ENCODE measurements at regions not wholly inside any gene's neighbourhood (a gene's known extent, or its start where the extent isn't known, plus 50 kb on each side); places are given as distances from the start of the nearest gene placed in this dataset.

DNA sequence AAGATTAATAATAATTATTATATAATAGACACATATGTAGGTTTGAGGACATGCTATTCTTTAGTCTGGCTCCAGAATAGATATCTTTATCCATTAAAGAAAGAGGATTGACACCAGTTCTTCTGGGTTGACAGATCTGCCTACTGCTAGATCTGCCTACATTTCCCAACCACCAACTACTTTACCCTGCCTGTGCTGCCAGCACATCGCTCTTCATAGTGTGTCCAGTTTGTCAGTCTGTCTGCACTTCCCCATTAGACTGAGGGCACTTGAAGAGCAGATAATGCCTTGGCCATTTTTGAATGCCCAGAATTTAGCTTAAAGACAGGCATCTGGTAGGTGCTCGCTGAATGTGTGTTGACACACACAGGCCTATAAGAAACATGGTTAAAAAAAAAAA lies 910.1 kb upstream of the FAT3 start:
- H3K27me3 ChIP-seq: no peaks in the 10 kb centered on the region
- DNase-seq (no peak), ATAC-seq (ENCODE audit: low FRiP score in 2 of 2) (no peak)
- H3K9me3 ChIP-seq: no peaks in the 10 kb centered on the region
- no peak overlapping the region for H3K27ac ChIP-seq
- WGBS, 2 donors: 82 to 88% methylated on average over 2 of the region's 2 CpGs
- TF ChIP-seq POLR2AphosphoS5 (IDR thresholded peaks at IDR 0.05): no peak
- TF ChIP-seq, protein P1, sequence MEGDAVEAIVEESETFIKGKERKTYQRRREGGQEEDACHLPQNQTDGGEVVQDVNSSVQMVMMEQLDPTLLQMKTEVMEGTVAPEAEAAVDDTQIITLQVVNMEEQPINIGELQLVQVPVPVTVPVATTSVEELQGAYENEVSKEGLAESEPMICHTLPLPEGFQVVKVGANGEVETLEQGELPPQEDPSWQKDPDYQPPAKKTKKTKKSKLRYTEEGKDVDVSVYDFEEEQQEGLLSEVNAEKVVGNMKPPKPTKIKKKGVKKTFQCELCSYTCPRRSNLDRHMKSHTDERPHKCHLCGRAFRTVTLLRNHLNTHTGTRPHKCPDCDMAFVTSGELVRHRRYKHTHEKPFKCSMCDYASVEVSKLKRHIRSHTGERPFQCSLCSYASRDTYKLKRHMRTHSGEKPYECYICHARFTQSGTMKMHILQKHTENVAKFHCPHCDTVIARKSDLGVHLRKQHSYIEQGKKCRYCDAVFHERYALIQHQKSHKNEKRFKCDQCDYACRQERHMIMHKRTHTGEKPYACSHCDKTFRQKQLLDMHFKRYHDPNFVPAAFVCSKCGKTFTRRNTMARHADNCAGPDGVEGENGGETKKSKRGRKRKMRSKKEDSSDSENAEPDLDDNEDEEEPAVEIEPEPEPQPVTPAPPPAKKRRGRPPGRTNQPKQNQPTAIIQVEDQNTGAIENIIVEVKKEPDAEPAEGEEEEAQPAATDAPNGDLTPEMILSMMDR (IDR thresholded peaks at IDR 0.05): no peak
- no peak for TF ChIP-seq POLR2A (IDR thresholded peaks at IDR 0.05)
- TF ChIP-seq EP300 (IDR thresholded peaks at IDR 0.05): no peak
- H3K36me3 ChIP-seq: no peaks in the 10 kb centered on the region
- no peaks in the 10 kb centered on the region for H3K4me1 ChIP-seq
- H3K4me3 ChIP-seq: no peak overlapping the region

DNA sequence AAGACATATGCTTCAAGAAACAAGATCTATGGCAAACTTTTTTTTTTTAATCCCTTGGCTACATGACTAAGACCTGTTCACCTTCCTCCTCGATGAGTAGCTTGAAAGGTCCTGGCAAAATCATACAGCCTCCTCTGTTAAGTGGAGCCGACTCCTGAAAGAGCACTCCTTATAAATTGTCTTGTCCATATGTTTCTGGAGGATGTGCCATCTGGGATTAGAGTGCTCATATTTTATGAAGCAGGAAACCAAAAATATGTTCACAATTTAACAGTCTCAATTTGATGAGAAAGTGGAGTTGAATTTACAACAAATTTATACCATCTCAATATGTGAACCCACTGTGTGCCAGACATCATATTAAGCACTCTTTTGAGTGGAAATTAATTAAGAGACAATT lies 912.1 kb upstream of the FAT3 start:
- 86 to 87% methylated on average over 2 of the region's 2 CpGs for WGBS, 2 donors
- Histone ChIP-seq H3K4me3 (no peak overlapping the region), H3K4me1 (no peaks in the 10 kb centered on the region), H3K27ac (no peak overlapping the region), H3K36me3 (no peaks in the 10 kb centered on the region), H3K27me3 (no peaks in the 10 kb centered on the region), H3K9me3 (no peaks in the 10 kb centered on the region)
- TF ChIP-seq, protein P1 (IDR thresholded peaks at IDR 0.05): no peak
- TF ChIP-seq POLR2A (IDR thresholded peaks at IDR 0.05) (no peak), POLR2AphosphoS5 (IDR thresholded peaks at IDR 0.05) (no peak), EP300 (IDR thresholded peaks at IDR 0.05) (no peak)
- DNase-seq (no peak), ATAC-seq (ENCODE audit: low FRiP score in 2 of 2) (no peak)

DNA sequence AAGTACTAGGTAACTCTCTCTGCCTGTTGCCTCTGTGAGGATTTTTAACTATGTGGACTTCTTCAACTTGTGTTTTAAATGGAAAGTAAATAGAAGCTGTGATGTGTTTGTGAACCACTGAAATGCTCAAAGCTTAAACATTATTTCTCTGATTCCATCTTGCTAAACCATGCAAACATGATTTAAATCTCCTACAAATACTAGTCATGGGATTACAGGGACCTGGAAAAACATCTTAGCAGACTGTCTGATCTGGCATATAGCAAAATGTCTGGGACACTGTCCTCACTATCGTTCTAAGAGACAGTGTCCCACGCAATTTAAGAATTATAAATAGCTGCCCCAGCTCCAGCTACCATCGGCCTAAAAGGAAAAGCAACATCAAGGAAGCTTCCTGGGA lies 914.5 kb upstream of the FAT3 start:
- Histone ChIP-seq H3K36me3 (no peaks in the 10 kb centered on the region), H3K4me3 (no peak overlapping the region), H3K9me3 (no peaks in the 10 kb centered on the region), H3K4me1 (no peaks in the 10 kb centered on the region), H3K27ac (no peak overlapping the region), H3K27me3 (no peaks in the 10 kb centered on the region)
- ATAC-seq (ENCODE audit: low FRiP score in 2 of 2) (no peak), DNase-seq (no peak)
- TF ChIP-seq, protein P1 (IDR thresholded peaks at IDR 0.05): no peak
- TF ChIP-seq EP300 (IDR thresholded peaks at IDR 0.05): no peak
- no peak for TF ChIP-seq POLR2A (IDR thresholded peaks at IDR 0.05)
- no peak for TF ChIP-seq POLR2AphosphoS5 (IDR thresholded peaks at IDR 0.05)
- 64 to 68% methylated on average over 3 of the region's 3 CpGs for WGBS, 2 donors

DNA sequence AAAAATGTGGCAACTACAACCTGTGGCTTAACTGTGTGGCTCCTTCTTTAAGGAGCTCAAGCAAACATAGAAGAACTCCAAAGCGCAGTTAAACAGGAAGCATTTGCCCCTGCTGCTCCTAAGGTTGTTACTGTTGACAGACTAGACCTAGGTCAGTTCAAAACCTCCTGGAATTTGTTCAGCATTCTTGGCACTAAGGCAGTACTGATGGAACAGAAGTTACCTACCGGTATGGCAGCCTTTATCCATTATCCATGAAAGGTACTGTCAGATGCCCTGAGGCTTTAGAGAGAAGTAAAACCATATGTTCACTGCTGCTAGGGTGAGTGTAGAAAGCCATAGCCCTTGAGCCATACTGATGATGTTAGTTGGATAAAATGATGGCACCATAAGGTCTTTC lies 916.5 kb upstream of the FAT3 start:
- 38 to 57% methylated on average over 2 of the region's 2 CpGs for WGBS, 2 donors
- Histone ChIP-seq H3K4me3 (no peak overlapping the region), H3K27me3 (no peaks in the 10 kb centered on the region), H3K27ac (no peak overlapping the region), H3K9me3 (no peaks in the 10 kb centered on the region), H3K4me1 (no peaks in the 10 kb centered on the region), H3K36me3 (no peaks in the 10 kb centered on the region)
- TF ChIP-seq, protein P1 (IDR thresholded peaks at IDR 0.05): no peak
- ATAC-seq (ENCODE audit: low FRiP score in 2 of 2): no peak
- DNase-seq: no peak

DNA sequence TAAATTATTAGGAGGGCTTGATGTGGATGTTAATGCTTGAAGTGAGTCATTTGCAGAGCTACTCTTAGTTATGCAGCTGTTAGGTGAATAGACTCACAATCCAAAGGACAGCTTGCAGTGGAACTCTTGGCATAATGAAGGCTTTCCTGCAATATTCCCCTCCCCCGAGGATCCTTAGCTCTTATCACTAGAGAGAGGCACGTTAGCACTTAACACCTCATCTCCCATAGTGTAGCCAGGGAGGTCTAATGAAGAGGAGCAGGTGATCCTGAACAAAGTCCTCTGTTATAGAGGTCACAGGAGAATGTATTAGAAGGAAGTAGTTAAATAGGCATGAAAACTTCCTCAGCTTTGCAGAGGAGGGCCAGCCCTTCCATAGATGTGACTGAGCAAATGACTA lies 919.2 kb upstream of the FAT3 start:
- ATAC-seq (ENCODE audit: low FRiP score in 2 of 2): no peak
- Histone ChIP-seq H3K36me3 (no peaks in the 10 kb centered on the region), H3K27me3 (no peaks in the 10 kb centered on the region), H3K4me1 (no peaks in the 10 kb centered on the region), H3K4me3 (no peak overlapping the region), H3K9me3 (no peaks in the 10 kb centered on the region), H3K27ac (no peak overlapping the region)
- TF ChIP-seq POLR2AphosphoS5 (IDR thresholded peaks at IDR 0.05) (no peak), EP300 (IDR thresholded peaks at IDR 0.05) (no peak), POLR2A (IDR thresholded peaks at IDR 0.05) (no peak)
- TF ChIP-seq, protein P1 (IDR thresholded peaks at IDR 0.05): no peak
- 20 to 33% methylated on average over 2 of the region's 2 CpGs for WGBS, 2 donors
- DNase-seq: no peak
